Ovary (tissue), 3 donors: ENCODE measurements at regions not wholly inside any gene's neighbourhood (a gene's known extent, or its start where the extent isn't known, plus 50 kb on each side); places are given as distances from the start of the nearest gene placed in this dataset.

ENCODE experiments used
- EP300 ChIP-seq: sonication (generic); formaldehyde crosslinking; IDR thresholded peaks from one replicate; pipeline ENCODE4 v1.6.1; 2017; ENCODE audit warnings: antibody characterized with exemption
- POLR2A ChIP-seq: fragments of 450-650 bp; IDR thresholded peaks from one replicate; pipeline ENCODE4 v1.6.1; 2017; ENCODE audit warnings: antibody characterized with exemption, mild to moderate bottlenecking, moderate library complexity
- TF ChIP-seq, protein P1 (sequence below), 3 donors: fragments of 450-650 bp in 2 of 3; fragments of 200-600 bp in 1 of 3; IDR thresholded peaks; one replicate each; pipeline versions ENCODE4 v1.5.1 to v1.8.0; 2016 to 2022; ENCODE audit warnings: antibody characterized with exemption in 3 of 3, mild to moderate bottlenecking in 1 of 3
- donor health status: DM: no; HTN: no; CAD: no.

DNA sequence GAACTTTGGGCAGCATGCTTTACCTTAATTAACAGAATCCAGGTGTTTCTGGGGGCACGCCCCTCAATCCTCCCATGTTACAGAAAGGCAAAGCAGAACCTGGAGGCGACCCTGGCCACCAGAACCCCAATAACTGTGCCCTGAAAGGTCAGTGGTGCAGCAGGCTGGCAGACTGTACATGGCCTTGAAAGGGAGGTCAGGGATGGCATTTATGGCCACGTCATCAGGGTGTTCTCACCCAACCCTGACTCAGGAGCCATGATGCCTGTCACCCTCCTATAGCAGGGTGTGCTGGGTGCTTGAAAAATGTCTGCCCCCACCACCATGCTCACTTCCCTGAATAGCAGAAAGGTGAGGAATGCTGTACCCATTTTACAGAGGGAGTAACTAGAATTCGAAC, 177.7 kb downstream of the TMEM132E start:
- TF ChIP-seq POLR2A (no peak), EP300 (no peak)
- TF ChIP-seq, protein P1, sequence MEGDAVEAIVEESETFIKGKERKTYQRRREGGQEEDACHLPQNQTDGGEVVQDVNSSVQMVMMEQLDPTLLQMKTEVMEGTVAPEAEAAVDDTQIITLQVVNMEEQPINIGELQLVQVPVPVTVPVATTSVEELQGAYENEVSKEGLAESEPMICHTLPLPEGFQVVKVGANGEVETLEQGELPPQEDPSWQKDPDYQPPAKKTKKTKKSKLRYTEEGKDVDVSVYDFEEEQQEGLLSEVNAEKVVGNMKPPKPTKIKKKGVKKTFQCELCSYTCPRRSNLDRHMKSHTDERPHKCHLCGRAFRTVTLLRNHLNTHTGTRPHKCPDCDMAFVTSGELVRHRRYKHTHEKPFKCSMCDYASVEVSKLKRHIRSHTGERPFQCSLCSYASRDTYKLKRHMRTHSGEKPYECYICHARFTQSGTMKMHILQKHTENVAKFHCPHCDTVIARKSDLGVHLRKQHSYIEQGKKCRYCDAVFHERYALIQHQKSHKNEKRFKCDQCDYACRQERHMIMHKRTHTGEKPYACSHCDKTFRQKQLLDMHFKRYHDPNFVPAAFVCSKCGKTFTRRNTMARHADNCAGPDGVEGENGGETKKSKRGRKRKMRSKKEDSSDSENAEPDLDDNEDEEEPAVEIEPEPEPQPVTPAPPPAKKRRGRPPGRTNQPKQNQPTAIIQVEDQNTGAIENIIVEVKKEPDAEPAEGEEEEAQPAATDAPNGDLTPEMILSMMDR (IDR thresholded peaks at IDR 0.05) = no peak
